ENCODE measurements at regions not wholly inside any gene's neighbourhood (a gene's known extent, or its start where the extent isn't known, plus 50 kb on each side); places are given as distances from the start of the nearest gene placed in this dataset.

DNA sequence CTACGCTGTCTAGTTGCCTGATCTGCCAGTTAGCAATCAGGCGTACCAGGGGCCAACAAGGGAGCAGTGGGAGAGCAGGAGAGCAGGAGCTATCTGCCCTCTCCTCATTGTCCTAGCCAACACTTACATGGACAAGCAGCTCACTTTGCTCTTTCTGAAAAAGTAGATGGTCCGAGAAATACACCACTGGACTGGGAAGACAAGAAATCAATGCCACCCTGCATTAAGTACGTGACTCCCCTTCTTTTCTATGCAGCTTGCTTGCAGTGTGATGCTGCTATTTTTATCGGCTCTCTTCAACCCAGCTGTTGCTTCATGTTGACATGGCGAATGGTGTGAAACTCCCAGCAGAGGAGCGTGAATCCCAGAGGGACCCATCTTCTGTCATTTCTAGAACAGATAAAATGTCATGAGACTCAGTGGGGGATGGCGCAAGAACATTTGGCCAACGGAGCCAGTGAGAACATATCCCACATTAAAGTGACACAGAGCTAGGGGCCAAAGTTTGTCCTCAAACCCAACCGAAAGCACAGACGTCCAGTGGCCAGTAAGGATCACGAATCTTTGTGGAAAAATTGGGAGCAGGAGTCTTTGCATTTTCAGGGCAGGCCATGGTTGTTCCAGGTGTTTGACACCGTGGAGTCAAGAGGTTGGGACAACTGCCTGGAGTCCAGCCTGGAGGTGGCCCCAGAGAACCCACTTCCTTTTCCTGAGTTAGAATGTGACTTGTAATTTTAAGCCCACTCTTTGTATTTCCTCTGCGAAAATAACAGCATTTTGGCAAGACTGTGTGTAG is 53.7 kb upstream of the MEF2A start:
- DNase-seq (ENCODE audit: low read depth in 1 of 2, low spot score in 1 of 2) = no peak
- no peak for TF ChIP-seq JUND (IDR thresholded peaks at IDR 0.05; ENCODE audit: low read depth)
- in situ Hi-C loops (cut with HindIII; ENCODE audit: low pct_unique_long_range_greater_than_20kb, low sequenced_read_pairs) = no loop called here

GRCh38 chr15:99514306-99514705 is 51.5 kb upstream of the MEF2A start:
- in situ Hi-C loops (cut with HindIII; ENCODE audit: low pct_unique_long_range_greater_than_20kb, low sequenced_read_pairs) = no loop called here
- TF ChIP-seq JUND (IDR thresholded peaks at IDR 0.05; ENCODE audit: low read depth) = no peak
- DNase-seq (ENCODE audit: low read depth in 1 of 2, low spot score in 1 of 2) = no peak

Measured in T47D (cell line).